ENCODE measurements at regions not wholly inside any gene's neighbourhood (a gene's known extent, or its start where the extent isn't known, plus 50 kb on each side); places are given as distances from the start of the nearest gene placed in this dataset.

DNA sequence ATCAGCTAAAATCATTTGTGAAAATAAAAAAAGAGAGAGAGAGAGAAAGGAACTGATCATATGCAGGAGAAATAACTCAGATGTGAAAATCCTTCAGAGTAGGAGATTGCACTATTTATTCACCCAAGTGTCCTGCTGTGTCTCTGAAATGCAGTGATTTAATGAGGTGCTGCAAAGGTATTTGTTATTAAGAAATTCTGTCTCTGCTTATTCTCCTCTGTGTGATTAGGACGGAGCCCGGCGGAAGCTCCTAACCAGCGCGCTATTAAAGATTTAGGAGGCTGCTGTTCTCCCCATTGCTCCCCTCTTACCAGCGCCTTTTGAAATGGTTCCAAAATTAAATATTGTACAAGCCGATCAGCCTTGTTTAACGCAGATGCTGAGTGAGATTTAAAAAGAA is 528.3 kb downstream of the BUD13 start:
- ATAC-seq, result no peak
- Histone ChIP-seq H3K4me3 (no peak overlapping the region), H3K27ac (no peak overlapping the region), H3K4me2 (no peak overlapping the region), H3K4me1 (no peaks in the 10 kb centered on the region), H3K9me3 (no peaks in the 10 kb centered on the region)
- POLR2A ChIA-PET, result no interaction called here
- 49% methylated on average over 8 of the region's 8 CpGs for WGBS (ENCODE audit: missing lambda C conversion rate)
- TF ChIP-seq, protein P1, sequence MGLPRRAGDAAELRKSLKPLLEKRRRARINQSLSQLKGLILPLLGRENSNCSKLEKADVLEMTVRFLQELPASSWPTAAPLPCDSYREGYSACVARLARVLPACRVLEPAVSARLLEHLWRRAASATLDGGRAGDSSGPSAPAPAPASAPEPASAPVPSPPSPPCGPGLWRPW (IDR thresholded peaks at IDR 0.05), result no peak
- TF ChIP-seq TFCP2L1 (CRISPR knock-in tag; IDR thresholded peaks at IDR 0.05), result no peak
- TF ChIP-seq JUNB (IDR thresholded peaks at IDR 0.05), result no peak
- TF ChIP-seq HDAC2 (IDR thresholded peaks at IDR 0.05), result no peak
- TF ChIP-seq ZNF302 (CRISPR knock-in tag; IDR thresholded peaks at IDR 0.05), result no peak
- TF ChIP-seq ZSCAN20 (CRISPR knock-in tag; IDR thresholded peaks at IDR 0.05), result no peak
- TF ChIP-seq FOSB (CRISPR knock-in tag; IDR thresholded peaks at IDR 0.05), result no peak
- TF ChIP-seq EHMT2 (IDR thresholded peaks at IDR 0.05; ENCODE audit: low read depth), result no peak
- TF ChIP-seq JUN (IDR thresholded peaks at IDR 0.05), result no peak
- no peak for TF ChIP-seq CBX2 (IDR thresholded peaks at IDR 0.05; ENCODE audit: borderline replicate concordance, low read depth)
- TF ChIP-seq RFX5 (IDR thresholded peaks at IDR 0.05), result no peak
- TF ChIP-seq, protein P2, sequence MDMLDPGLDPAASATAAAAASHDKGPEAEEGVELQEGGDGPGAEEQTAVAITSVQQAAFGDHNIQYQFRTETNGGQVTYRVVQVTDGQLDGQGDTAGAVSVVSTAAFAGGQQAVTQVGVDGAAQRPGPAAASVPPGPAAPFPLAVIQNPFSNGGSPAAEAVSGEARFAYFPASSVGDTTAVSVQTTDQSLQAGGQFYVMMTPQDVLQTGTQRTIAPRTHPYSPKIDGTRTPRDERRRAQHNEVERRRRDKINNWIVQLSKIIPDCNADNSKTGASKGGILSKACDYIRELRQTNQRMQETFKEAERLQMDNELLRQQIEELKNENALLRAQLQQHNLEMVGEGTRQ (IDR thresholded peaks at IDR 0.05), result no peak
- no peak for TF ChIP-seq PHF8 (IDR thresholded peaks at IDR 0.05; ENCODE audit: borderline replicate concordance, low read depth)
- TF ChIP-seq, protein P3, sequence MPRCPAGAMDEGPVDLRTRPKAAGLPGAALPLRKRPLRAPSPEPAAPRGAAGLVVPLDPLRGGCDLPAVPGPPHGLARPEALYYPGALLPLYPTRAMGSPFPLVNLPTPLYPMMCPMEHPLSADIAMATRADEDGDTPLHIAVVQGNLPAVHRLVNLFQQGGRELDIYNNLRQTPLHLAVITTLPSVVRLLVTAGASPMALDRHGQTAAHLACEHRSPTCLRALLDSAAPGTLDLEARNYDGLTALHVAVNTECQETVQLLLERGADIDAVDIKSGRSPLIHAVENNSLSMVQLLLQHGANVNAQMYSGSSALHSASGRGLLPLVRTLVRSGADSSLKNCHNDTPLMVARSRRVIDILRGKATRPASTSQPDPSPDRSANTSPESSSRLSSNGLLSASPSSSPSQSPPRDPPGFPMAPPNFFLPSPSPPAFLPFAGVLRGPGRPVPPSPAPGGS (IDR thresholded peaks at IDR 0.05), result no peak
- TF ChIP-seq, protein P4, sequence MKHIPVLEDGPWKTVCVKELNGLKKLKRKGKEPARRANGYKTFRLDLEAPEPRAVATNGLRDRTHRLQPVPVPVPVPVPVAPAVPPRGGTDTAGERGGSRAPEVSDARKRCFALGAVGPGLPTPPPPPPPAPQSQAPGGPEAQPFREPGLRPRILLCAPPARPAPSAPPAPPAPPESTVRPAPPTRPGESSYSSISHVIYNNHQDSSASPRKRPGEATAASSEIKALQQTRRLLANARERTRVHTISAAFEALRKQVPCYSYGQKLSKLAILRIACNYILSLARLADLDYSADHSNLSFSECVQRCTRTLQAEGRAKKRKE (CRISPR knock-in tag; IDR thresholded peaks at IDR 0.05; ENCODE audit: low read depth), result no peak
- no peak for TF ChIP-seq KDM1A (IDR thresholded peaks at IDR 0.05; ENCODE audit: low read depth)
- TF ChIP-seq EP300 (IDR thresholded peaks at IDR 0.05), result no peak
- TF ChIP-seq MYC (IDR thresholded peaks at IDR 0.05; ENCODE audit: borderline replicate concordance, low read length), result no peak
- TF ChIP-seq NFE2L2 (conservative IDR thresholded peaks at IDR 0.05; ENCODE audit: low read length), result no peak
- FAIRE-seq, result no peak
- DNase-seq (ENCODE audit: low read depth in 1 of 2, low spot score in 1 of 2), result no peak
- CTCF ChIA-PET, result no interaction called here

DNA sequence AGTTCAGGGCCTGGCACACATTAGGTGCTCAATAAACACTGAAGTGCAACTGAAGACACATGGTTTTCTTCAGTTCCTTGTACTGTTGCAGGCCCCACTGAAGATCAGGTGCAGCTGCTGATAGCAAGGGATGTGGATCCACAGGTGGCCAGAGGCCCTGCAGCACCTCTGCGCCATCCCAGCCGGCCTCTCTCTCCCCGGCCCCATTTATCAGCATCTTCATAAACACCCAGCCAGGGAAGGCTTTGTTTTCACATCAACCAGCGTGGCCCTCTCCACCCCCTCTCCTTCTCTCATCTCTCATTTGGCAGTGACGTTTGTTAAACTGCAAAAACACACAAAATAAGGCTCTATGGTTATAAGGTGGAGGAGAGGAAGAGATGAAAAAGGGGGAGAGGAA is 528.8 kb downstream of the BUD13 start:
- POLR2A ChIA-PET, result no interaction called here
- Histone ChIP-seq H3K4me2 (no peak overlapping the region), H3K4me3 (no peak overlapping the region), H3K9me3 (no peaks in the 10 kb centered on the region), H3K4me1 (no peaks in the 10 kb centered on the region), H3K27ac (no peak overlapping the region)
- ATAC-seq (no peak), FAIRE-seq (no peak), DNase-seq (ENCODE audit: low read depth in 1 of 2, low spot score in 1 of 2) (no peak)
- WGBS (ENCODE audit: missing lambda C conversion rate), result 1% methylated on average over 5 of the region's 5 CpGs
- CTCF ChIA-PET, result no interaction called here
- TF ChIP-seq EHMT2 (IDR thresholded peaks at IDR 0.05; ENCODE audit: low read depth) (no peak), ZC3H11A (IDR thresholded peaks at IDR 0.05) (no peak), POLR2A (IDR thresholded peaks at IDR 0.05; ENCODE audit: low read length) (no peak), SMC3 (IDR thresholded peaks at IDR 0.05) (no peak), MYC (IDR thresholded peaks at IDR 0.05; ENCODE audit: borderline replicate concordance, low read length) (no peak), CHD2 (IDR thresholded peaks at IDR 0.05; ENCODE audit: low read length, partially characterized antibody) (no peak), ESRRA (IDR thresholded peaks at IDR 0.05; ENCODE audit: borderline replicate concordance, low read length) (no peak), MAFK (IDR thresholded peaks at IDR 0.05; ENCODE audit: partially characterized antibody) (no peak), ZNF302 (CRISPR knock-in tag; IDR thresholded peaks at IDR 0.05) (no peak)
- TF ChIP-seq, protein P5, sequence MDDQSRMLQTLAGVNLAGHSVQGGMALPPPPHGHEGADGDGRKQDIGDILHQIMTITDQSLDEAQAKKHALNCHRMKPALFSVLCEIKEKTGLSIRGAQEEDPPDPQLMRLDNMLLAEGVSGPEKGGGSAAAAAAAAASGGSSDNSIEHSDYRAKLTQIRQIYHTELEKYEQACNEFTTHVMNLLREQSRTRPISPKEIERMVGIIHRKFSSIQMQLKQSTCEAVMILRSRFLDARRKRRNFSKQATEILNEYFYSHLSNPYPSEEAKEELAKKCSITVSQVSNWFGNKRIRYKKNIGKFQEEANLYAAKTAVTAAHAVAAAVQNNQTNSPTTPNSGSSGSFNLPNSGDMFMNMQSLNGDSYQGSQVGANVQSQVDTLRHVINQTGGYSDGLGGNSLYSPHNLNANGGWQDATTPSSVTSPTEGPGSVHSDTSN (IDR thresholded peaks at IDR 0.05), result no peak
- TF ChIP-seq, protein P6, sequence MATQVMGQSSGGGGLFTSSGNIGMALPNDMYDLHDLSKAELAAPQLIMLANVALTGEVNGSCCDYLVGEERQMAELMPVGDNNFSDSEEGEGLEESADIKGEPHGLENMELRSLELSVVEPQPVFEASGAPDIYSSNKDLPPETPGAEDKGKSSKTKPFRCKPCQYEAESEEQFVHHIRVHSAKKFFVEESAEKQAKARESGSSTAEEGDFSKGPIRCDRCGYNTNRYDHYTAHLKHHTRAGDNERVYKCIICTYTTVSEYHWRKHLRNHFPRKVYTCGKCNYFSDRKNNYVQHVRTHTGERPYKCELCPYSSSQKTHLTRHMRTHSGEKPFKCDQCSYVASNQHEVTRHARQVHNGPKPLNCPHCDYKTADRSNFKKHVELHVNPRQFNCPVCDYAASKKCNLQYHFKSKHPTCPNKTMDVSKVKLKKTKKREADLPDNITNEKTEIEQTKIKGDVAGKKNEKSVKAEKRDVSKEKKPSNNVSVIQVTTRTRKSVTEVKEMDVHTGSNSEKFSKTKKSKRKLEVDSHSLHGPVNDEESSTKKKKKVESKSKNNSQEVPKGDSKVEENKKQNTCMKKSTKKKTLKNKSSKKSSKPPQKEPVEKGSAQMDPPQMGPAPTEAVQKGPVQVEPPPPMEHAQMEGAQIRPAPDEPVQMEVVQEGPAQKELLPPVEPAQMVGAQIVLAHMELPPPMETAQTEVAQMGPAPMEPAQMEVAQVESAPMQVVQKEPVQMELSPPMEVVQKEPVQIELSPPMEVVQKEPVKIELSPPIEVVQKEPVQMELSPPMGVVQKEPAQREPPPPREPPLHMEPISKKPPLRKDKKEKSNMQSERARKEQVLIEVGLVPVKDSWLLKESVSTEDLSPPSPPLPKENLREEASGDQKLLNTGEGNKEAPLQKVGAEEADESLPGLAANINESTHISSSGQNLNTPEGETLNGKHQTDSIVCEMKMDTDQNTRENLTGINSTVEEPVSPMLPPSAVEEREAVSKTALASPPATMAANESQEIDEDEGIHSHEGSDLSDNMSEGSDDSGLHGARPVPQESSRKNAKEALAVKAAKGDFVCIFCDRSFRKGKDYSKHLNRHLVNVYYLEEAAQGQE (IDR thresholded peaks at IDR 0.05), result no peak
